GM21360 (cell line): ENCODE measurements at regions not wholly inside any gene's neighbourhood (a gene's known extent, or its start where the extent isn't known, plus 50 kb on each side); places are given as distances from the start of the nearest gene placed in this dataset.

ENCODE experiments used
- ATAC-seq: cut with Tn5 transposase; IDR thresholded peaks from one replicate; pipeline ENCODE4 v1.9.1; 2021; ENCODE audit warnings: mild to moderate bottlenecking, moderate library complexity; ENCODE audit not compliant: unreplicated experiment

DNA sequence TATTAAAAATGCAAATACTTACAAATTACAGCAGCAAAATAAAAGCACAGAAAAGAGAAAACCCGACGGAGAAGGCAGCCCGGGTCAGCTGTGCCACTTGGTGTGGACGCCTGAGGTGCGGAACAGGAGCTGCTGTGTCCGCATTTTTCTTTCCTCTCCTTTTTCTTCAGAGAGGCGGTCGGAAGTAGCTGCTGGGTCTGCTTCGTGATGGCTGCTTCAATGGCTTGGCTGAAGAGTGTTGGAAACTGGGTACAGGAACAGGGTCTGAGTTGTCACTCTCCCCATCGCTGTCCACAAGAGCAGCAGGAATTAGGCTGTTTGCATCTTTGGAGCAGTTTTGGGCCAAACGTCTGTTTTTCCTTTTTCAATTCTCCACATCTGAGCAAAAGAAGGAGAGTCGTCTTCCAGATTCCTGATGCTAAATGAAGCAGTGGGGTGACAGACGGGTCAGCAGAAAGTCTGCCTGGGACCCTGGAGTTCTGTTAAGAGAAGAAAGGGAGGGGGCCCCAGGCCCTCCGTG lies 53.5 kb upstream of the ARL8B start:
- no peak for ATAC-seq

DNA sequence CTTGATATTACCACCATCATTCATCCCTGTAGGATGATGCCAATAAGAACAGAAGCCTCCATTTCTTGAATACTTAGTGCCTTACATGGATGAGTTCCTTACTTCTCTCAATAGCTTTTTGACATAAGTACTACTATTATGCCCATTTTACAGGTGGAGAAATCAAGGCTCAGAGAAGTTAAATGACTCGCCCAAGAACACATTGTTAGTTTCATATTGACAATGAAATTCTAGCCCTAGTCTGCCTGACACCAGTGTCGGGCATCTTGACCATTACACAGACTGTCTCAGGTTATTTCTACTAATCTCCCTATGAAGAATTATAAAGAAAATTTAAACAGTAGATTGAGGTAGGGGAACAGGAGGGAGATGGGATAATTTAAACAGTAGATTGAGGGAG lies 52.5 kb upstream of the ARL8B start:
- ATAC-seq, result no peak

DNA sequence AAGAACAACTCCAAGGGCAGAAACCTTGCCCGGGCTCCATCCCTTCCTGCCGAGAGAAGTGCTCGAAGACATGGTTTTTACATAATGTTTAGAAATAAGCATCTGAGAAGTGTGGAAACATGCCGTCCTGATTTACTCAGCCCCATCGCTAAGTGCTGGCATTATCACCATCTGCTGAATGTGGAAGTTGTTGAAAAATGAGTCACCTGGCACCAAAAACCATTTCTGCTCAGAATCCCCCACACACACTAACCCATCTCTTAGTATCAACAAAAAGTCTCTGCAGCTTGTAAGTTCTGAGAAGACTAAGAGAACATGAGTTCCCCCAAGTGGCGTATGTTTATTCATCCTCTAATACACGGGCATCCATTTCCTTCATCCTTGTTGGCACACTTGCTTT lies 51.0 kb upstream of the ARL8B start:
- ATAC-seq, result no peak

DNA sequence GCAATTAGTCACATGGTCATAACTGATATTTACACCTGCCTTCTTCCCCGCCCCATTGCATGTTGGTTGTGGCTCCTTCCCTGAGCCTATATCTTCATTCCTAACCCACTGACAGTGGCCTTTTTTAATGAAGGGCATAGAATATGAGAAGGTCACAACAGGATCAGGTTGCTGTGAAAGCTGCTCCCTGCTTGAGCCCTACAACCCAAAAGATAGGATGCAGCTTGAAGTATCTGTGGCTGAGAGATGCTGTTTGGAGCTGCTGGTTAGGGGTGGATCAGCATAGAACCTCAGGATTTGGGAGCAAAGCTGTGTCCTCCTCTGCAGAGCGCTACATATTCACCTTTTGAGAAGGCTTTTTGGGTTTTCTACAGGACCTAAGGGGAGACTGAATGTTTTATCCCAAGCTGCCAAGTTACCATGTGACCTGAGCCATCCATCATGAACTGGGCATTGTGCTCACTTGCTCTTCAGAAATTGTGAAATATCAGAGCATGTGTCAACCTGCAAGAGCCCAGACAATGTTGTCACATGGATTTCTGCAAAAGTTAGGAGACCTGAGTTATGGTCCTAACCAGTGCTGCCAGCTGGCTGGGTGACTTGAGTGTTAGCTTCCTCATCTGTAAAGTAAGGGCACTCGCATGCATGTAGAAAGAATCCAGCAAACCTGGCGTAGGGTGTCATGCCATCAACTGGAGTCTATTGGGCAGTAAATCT lies 49.8 kb upstream of the ARL8B start:
- ATAC-seq, result no peak
